KG1 (cell line): ENCODE measurements at regions not wholly inside any gene's neighbourhood (a gene's known extent, or its start where the extent isn't known, plus 50 kb on each side); places are given as distances from the start of the nearest gene placed in this dataset.
"Not testable (repeated sequence)": the region's sequence is repeated elsewhere in the genome, so short reads cannot be mapped to it uniquely, and the experiment has no call there.

Source experiments
- DNase-seq: peaks from one replicate; lab custom pipeline; 2025; lab: John Stamatoyannopoulos, UW

DNA sequence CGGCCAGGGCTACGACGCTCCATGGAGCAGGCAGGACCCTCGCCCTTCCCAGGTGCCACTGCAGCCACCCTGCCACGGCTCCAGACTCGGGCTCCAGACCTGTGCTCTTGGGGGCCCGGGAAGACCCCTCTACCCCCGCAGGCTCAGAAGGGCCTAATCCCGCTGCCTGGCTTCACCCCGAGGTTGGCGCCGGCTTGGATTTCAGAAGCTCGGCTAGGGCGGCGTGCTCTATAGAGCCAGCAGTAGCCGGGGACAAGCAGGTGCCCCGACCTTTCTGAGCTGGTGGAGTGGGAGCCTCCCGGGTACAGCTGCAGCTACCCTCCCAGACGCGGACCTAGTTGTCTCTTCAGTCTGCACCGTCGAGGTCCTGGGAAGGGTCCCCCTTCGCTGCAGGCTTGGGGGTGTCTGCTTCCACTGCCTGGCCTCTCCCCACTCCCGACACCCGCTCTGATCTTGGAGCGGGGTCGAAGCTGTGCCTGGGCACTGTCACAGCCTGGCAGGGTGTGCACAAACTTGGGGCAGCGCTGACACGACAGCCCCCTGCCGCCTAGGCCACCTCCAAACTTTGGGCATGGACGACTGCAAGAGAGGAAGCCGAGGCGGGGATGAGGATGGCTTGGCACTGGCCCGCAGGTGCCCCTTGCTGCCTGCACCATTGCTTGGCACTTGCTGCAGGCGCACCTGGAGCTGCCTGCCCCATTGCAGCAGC is 1366.1 kb upstream of the CDH9 start:
- no peak for DNase-seq

GRCh38 chr5:28403846-28404245 is 1365.5 kb upstream of the CDH9 start:
- DNase-seq, result no peak

DNA sequence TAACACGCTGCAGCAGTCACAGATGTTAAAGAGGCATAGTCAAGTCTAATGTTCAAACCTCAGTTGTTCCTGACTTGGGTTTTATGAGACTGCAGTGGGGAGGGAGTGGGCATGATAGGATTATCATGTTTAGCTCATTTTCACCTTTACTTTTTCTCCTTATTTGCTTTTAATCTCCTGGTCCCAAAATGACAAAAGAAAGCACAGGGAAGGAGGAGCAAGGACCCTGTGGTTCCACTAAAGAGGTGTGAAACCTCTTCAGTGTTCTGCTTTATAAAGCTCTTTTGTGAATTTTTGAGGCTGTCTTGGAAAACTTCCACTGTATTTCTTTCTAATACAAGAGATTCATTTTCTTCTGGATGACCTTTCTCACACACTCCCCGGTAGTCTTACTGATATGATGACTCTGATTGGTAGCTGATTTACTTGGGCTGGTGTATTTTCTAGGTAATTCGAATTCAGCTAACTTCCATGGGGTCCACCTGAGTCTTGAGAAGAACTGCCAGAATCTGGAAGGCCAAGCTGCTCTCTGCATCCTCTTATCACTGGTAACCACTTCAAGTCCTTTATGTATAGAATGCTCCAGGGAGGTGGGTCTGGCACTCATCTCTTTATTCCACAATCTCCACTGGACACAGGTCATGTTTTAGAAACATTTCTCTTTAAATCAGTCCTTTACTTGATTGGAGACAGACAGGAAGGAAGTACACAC is 1364.4 kb upstream of the CDH9 start:
- no peak for DNase-seq

- no peak for DNase-seq
These were observed 1361.7 kb upstream of the CDH9 start for GRCh38 chr5:28400076-28400475.

DNA sequence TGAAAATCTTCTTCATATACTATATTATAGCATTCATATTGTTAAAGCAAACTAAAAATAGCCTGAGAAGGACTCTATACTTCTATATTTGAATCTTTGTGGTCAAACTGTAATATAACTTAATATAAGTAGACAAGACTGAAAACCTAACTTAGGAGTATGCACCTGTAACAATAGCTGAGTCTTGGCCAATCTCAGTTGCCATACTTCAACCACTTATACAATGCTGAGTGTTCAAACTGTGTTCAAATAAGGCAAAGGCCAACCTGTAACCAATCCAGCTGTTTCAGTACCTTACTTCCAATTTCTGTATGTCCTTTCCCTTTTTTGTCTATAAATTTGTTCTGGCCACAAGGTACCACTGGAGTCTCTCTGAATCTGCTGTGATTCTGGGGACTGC is 1360.8 kb upstream of the CDH9 start:
- no peak for DNase-seq

- DNase-seq, result no peak
These were observed 1359.8 kb upstream of the CDH9 start for GRCh38 chr5:28398185-28398584.

DNA sequence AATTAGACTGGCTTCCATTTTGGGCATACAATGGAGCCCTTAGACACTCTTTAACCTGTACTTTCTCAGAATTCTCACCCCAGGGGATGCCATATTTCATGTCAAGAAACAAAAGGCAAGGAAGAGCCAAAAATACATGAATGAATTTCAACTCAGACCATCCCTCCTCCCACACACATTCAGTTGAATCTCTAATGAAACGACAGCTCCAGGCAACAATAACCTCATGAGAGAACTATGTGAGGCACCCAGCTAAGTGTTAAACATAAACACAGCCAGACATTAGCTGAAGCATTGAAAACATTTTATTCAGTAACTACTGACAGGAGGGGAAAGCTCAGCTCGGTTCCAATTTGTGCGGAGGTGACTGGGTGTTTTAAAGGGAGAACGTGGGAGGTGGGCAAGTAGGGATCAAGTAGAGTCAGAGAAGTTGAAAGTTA is 1359.1 kb upstream of the CDH9 start:
- DNase-seq, result no peak

DNA sequence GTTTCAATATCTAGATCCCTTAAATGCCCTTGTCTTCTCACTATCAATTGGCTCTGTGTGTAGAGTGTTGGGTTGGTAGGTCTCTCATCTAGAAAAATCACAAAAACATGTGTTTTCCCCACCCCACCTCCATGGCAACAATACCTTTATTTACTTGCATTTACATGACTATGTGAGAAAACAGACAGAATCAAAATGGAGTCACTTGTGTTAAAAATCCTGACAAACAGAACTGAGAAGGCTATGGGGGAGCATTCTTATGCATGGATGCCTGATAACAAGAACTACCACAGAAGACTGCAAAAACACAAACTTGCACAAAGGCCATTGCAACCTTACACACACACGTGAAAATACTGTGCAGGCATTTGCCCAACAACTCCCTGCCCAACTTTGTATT is 1352.9 kb upstream of the CDH9 start:
- DNase-seq, result no peak

- DNase-seq, result no peak
These were observed 1352.0 kb upstream of the CDH9 start for GRCh38 chr5:28390341-28390740.

DNA sequence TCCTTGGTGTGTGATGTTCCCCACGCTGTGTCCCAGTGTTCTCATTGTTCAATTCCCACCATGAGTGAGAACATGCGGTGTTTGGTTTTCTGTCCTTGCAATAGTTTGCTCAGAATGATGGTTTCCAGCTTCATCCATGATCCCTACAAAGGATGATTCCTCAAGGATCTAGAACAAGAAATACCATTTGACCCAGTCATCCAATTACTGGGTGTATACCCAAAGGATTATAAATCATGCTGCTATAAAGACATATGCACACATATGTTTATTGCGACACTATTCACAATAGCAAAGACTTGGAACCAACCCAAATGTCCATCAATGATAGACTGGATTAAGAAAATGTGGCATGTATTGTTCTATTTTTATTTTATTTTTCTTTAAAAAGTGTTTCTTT is 1351.3 kb upstream of the CDH9 start:
- DNase-seq, result not testable (repeated sequence)

GRCh38 chr5:28388428-28388827 is 1350.0 kb upstream of the CDH9 start:
- DNase-seq, result no peak

- no peak for DNase-seq
These were observed 1348.3 kb upstream of the CDH9 start for GRCh38 chr5:28386712-28387111.

- no peak for DNase-seq
These were observed 1341.8 kb upstream of the CDH9 start for GRCh38 chr5:28380167-28380566.

DNA sequence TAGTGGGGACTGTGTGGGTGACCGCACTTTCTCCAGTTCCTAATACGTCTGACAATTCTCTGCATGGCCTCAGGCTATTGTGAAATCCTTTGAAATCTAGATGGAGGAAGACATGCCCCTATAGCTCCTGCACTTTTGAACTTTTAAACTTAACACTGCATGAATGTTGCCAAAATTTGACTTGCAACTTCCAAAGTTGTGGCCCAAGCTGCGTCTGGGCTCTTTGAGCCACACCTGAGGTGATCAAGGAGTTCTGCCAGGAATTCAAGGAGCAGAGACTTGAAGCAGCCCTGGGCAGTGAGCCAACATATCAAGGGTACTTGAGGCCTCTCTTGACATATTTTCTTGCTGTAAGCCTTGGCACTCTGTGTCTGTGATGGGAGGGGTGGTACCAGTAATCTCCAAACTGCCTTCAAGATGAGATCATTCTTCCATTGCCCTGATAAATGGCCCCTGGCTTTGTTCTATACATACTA is 1336.1 kb upstream of the CDH9 start:
- no peak for DNase-seq

DNA sequence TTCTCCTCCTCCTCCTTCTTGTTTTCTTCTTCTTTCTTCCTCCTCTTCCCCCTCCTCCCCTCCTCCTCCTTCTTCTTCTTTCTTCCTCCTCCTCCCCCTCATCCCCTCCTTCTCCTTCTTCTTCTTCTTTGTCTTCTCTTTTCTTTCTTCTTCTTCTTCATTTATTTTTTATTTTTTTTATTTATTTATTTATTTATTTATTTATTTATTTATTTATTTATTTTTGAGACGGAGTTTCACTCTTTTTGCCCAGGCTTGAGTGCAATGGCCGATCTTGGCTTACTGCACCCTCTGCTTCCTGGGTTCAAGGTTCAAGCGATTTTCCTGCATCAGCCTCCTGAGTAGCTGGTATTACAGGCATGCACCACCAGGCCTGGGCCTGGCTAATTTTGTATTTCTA is 1332.5 kb upstream of the CDH9 start:
- DNase-seq, result no peak

GRCh38 chr5:28369418-28369817 is 1331.0 kb upstream of the CDH9 start:
- no peak for DNase-seq

GRCh38 chr5:28355831-28356230 is 1317.4 kb upstream of the CDH9 start:
- DNase-seq, result no peak

DNA sequence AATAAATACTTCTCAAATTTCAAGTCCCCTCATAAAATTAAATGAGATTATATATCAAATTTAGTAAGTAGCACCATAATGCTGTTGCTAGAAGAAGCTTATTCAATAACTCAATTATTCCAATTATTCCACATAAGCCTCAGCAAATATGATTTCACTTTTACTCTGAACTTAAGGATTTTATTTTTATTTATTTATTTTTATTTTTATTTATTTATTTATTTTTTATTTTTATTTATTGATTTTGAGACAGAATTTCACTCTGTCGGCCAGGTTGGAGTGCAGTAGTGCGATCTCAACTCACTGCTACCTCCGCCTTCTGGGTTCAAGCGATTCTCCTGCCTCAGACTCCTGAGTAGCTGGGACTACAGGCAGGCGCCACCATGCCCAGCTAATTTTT is 1308.3 kb upstream of the CDH9 start:
- no peak for DNase-seq

GRCh38 chr5:28344836-28345433 is 1306.5 kb upstream of the CDH9 start:
- DNase-seq, result peak; percentile 40

DNA sequence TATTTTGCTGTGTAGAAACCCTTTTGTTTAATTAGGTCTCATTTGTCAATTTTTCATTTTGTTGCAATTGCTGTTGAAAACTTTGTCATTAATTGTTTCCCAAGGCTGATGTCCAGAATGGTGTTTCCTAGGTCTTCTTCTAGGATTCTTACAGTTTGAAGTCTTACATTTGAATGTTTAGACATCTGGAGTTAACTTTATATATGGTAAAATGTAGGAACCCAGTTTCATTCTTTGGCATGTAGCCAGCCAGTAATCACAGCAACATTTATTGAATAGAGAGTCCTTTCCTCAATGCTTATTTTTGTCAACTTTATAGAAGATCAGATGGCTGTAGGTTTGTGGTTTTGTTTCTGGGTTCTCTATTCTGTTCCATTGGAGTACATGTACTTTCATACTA is 1290.8 kb upstream of the CDH9 start:
- no peak for DNase-seq

- DNase-seq, result no peak
These were observed 1290.3 kb upstream of the CDH9 start for GRCh38 chr5:28328681-28329080.

DNA sequence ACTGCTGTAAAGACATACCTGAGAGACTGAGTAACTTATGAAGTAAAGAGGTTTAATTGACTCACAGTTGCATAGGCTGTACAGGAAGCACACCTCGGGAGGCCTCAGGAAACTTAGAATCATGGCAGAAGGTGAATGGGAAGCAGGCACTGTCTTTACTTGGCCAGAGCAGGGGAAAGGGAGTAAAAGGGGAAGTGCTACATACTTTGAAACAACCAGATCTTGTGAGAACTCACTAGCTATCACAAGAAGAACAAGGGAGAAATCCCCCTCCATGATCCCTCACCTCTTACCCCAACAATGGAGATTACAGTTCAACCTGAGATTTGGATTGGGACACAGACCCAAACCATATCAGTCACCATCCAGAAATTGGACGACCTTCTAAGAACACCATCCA is 1285.8 kb upstream of the CDH9 start:
- DNase-seq, result no peak

- DNase-seq, result no peak
These were observed 1275.6 kb upstream of the CDH9 start for GRCh38 chr5:28313953-28314352.
